ENCODE measurements at regions not wholly inside any gene's neighbourhood (a gene's known extent, or its start where the extent isn't known, plus 50 kb on each side); places are given as distances from the start of the nearest gene placed in this dataset.

- DNase-seq, result no peak
Measured at GRCh38 chr4:114466299-114466698, 132.3 kb upstream of the UGT8 start.

- no peak for DNase-seq
Measured at GRCh38 chr4:114472269-114473032, 126.2 kb upstream of the UGT8 start.

GRCh38 chr4:114474188-114474800, 124.3 kb upstream of the UGT8 start:
- DNase-seq, result no peak

DNA sequence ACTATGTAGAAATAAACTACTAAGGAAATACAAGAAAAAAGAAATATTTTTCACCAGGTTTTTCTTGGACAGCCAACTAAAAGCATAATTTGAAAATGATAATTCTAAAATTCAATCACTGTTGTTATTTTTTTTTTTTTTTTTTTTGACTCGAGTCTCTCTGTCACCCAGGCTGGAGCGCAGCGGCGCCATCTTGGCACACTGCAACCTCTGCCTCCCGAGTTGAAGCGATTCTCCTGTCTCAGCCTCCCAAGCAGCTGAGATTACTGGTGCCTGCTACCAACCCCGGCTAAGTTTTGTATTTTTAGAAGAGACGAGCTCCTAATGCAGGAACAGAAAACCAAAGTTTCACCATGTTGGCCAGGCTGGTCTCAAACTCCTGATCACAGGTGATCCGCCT, 122.3 kb upstream of the UGT8 start:
- DNase-seq, result no peak

GRCh38 chr4:114479595-114479994, 119.0 kb upstream of the UGT8 start:
- peak; percentile 6 for DNase-seq

DNA sequence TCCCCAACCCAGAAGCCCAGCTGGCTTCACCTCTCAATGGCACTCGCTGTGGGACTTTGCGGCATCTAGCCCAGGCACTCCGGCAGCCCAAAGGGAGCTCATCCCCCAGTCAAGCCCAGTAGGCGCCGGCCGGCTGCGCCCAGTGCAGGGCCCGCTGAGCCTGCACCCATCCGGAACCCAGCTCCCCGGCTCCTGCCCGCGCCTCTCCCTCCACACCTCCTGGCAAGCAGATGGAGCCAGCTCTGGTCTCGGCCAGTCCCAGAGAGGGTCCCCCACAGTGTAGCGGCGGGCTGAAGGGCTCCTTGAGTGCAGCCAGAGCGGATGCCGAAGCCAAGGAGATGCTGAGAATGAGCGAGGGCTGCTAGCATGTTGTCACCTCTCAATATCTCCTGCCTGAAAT, 116.8 kb upstream of the UGT8 start:
- no peak for DNase-seq

DNA sequence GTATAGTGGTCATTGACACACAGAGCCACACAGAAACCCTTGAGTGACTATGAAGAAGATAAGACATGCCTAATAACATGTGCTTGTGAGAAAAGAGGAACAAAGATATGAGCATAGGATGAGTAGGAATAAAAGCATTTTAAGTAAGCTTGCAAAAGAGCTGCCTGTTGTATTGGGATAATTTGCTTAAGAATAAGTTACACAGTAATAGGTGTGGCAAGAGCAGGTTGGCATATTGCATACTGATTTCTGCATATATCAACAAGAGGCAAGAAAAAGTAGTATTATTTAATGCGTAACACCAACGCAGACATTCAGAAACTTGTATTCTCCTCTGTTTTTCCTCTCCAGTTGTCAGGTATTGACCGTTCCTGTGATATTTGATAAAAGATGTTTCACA, 111.5 kb upstream of the UGT8 start:
- no peak for DNase-seq

DNA sequence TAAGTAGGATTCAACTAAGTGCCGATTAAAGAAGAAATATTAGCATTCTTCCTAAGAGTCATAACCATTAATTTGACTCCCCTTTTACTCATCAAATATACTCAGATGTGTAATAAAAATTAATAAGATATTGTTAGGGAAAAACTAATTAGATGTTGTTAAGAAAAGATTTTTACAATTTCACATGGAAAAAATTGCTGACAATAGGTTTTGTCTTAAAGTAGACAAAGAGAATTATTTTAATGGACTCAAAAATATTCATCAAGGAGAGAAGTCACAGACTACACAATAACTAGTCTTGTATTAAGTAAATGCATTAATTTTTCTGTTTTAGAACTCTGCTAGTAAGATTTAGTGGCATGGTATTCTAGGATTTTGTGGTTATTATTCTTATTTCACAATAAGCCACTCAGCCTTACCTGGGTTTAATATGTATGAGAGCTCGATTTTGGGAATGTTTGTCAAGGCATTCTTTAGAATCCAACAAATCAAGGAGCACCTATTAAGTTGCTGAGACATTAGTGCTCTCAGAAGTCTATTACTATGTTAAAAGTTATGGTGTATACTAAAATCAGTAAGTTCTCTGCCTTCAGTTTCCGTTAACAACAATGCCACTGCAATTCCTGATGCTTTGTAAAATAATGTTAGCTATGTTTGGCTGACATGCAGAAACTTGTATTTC, 110.2 kb upstream of the UGT8 start:
- DNase-seq, result no peak

DNA sequence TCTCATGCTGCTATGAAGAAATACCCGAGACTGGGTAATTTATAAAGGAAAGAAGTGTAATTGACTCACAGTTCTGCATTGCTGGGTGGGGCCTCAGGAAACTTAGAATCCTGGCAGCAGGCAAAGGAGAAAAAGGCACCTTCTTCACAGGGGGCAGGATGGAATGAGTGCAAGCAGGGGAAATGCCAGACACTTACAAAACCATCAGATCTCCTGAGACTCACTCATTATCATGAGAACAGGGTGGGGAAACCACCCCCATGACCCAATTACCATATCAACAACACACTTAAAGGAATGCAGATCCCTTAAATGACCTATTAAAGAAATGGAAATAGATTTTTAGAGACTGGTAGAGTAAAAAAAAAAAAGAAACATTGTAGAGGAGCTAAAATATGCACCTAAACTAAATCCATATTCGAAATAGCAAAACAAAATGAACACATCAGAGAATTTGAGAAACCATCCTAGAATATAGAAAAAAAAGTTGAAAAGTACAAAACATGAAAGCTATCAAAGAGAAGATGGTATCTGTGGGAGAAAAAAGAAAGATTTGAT, 104.3 kb upstream of the UGT8 start:
- DNase-seq, result no peak

DNA sequence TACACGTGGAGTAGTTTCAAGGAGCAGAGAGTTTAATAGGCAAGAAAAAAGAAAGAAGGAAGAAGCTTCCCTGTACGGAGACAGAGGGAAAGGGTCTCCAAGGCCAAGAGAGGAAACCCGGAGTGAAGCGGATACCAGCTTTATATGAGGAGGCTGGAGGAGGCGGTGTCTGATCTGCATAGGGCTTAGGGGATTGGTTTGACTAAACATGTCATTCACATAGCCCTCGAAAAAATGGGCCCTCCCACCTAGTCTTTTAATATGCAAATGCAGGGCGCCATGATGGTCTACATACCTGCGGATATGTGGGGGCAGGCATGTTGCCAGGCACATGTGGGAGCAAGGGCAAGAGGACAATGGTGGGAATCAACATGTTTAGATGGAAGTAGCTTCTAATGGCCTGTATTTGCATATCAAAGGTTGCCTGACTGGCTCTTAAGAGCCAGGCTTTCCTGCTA, 103.1 kb upstream of the UGT8 start:
- no peak for DNase-seq

GRCh38 chr4:114497116-114497515, 101.5 kb upstream of the UGT8 start:
- DNase-seq, result no peak

DNA sequence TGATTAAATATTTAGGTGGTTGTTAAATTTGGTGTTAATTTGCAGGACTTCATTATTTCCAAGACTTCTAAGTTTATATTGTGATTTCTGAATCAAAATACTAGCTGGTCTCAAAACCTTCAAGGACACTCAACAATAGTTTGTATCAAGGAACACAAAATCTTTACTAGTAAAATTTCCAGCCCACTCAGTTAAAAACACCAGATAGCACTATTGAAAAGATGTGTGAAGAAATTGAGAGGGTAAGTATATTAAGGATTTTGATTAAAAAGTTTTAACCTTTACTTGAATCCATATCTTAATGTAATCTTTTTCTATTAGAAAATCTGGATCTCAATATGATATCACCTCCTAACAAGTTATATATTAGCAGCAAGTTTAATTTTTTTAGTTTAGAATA, 89.3 kb upstream of the UGT8 start:
- no peak for DNase-seq

DNA sequence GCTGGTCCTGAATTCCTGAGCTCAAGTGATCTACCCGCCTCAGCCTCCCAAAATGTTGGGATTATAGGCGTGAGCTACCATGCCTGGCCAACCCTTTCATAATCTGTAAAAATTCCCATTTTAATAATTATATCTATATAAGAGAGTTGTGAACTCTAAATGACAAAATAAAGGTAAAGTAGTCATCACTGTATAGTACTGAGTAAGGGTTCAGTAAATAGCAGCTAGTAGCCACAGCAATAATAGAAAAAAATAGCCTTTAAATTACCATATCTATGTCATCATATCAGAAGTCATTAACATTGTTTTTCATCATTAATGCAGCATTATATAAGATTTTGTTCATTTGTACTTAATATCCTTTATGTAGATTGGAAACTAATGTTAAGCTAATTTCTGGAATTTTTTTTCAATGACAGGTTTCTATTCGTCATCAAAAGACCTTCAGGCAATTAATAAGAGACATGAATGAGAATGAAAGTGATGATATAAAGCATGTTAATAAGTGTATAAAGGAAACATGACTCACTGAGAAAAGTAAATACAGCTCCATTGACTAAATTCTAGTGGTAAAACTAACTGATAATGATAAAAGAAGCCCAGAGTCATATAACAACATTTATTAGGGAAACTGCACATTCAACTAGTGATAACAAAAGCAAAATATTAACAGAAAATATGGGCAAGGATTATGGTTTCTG, 85.9 kb upstream of the UGT8 start:
- no peak for DNase-seq

DNA sequence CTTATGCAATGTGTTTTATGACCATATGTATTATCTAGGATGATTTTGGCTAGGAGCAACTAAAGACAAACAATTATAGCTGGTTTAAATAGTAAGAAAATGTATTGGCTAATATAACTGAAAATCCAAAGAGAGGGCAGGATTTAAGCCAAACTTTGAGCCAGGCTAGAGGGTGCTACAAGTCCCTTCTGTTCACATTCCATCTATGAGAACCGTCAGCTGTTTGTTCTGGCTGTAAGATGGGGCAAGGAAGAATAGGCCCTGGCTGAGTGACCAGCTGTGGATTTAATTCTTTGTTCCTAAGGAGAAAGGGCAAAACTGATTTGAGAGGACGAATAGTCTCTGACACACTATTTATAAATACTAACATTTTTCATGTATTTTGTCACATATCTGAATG, 79.2 kb upstream of the UGT8 start:
- no peak for DNase-seq

GRCh38 chr4:114527170-114527569, 71.4 kb upstream of the UGT8 start:
- no peak for DNase-seq

- DNase-seq, result no peak
Measured at GRCh38 chr4:114527637-114528036, 71.0 kb upstream of the UGT8 start.

- no peak for DNase-seq
Measured at GRCh38 chr4:114535725-114536124, 62.9 kb upstream of the UGT8 start.

- DNase-seq, result no peak
Measured at GRCh38 chr4:114537352-114537751, 61.3 kb upstream of the UGT8 start.

GRCh38 chr4:114538012-114538617, 60.5 kb upstream of the UGT8 start:
- no peak for DNase-seq

GRCh38 chr4:114539985-114540384, 58.6 kb upstream of the UGT8 start:
- no peak for DNase-seq

GRCh38 chr4:114547340-114548134, 51.1 kb upstream of the UGT8 start:
- no peak for DNase-seq
